Fibroblast of mammary gland (primary cell): ENCODE measurements at regions not wholly inside any gene's neighbourhood (a gene's known extent, or its start where the extent isn't known, plus 50 kb on each side); places are given as distances from the start of the nearest gene placed in this dataset.

Source experiments
- DNase-seq: peaks from one replicate; pipeline ENCODE4 v3.0.0-alpha.2; 2010; ENCODE audit warnings: low read depth
- H3K4me3 ChIP-seq: 2 replicates; pipeline ENCODE4 v1.5.1; 2011; ENCODE audit warnings: low read depth, mild to moderate bottlenecking, low read length, moderate library complexity; ENCODE audit not compliant: control insufficient read depth
- TF ChIP-seq, protein P1 (sequence below): conservative IDR thresholded peaks from 2 replicates; pipeline ENCODE4 v1.5.1; 2011; ENCODE audit warnings: low read depth, low read length, inconsistent platforms; ENCODE audit not compliant: control insufficient read depth, insufficient read depth

DNA sequence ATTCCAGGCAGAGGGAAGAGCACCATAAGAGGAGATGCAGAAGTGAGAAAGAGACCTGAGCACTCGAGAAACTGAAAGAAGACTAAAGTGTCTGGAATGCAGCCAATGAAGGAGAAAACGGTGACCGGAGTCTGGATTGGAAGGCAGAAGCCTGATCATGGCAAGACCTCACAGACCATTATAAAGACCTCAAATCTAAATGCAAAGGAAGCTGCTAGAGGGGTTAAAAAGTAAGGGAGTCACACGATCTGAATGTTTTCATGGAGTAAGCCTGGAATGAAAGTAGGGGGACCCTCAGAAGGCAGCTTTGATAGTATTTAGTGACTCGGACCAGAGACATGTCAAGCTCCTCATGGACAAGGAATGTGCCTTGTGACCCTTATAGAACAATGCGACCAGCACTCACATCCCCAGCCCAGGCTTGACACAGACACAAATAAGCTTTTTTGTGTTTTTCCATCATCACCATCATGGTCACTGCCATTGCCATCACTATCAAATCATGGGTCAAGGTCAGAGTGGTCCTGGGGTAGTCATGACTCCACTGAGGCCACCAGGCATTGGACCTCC, 183.6 kb downstream of the SEC16B start:
- no peak for DNase-seq
- TF ChIP-seq, protein P1, sequence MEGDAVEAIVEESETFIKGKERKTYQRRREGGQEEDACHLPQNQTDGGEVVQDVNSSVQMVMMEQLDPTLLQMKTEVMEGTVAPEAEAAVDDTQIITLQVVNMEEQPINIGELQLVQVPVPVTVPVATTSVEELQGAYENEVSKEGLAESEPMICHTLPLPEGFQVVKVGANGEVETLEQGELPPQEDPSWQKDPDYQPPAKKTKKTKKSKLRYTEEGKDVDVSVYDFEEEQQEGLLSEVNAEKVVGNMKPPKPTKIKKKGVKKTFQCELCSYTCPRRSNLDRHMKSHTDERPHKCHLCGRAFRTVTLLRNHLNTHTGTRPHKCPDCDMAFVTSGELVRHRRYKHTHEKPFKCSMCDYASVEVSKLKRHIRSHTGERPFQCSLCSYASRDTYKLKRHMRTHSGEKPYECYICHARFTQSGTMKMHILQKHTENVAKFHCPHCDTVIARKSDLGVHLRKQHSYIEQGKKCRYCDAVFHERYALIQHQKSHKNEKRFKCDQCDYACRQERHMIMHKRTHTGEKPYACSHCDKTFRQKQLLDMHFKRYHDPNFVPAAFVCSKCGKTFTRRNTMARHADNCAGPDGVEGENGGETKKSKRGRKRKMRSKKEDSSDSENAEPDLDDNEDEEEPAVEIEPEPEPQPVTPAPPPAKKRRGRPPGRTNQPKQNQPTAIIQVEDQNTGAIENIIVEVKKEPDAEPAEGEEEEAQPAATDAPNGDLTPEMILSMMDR = no peak
- no peak overlapping the region for H3K4me3 ChIP-seq

DNA sequence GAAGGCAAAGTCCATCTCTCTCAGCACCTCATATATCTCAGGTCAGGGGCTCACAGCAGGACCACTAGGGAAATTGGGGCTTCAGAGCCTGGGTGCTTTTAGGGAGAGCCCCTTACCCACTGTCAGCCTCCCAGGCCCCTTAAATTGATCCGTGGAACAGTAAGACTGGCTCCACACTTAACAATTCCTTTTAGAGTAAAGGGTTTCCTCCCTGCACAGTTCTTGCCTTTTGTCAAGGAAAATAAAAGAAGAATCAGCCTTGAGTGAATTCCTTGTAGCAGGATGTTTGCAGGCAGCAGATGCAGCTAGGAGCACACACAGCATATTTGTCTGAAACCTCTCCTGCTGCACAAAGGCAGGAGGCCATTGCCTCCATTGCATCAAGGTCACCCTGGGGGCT, 184.9 kb downstream of the SEC16B start:
- TF ChIP-seq, protein P1 = no peak

DNA sequence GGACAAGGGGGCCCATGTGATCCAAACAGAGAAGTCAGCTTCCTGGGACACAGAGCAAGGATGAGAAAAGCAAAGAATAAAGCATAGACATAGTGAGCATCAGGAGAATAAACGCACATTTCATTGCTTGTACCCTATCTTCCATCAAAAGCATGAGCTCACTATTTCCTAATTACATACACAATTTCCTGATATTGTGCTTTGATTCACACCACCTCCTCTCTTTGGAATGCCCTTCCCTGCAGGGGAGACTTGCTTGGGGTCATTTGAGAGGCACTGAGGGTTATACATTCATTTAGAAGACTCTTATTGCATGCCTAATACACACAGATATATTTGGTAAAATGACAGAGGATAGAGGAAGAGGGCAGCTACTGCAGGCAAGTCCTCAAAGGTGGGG, 185.4 kb downstream of the SEC16B start:
- no peak for DNase-seq
- TF ChIP-seq, protein P1 = no peak
- no peak overlapping the region for H3K4me3 ChIP-seq

More for the DNA sequence above, 184.9 kb downstream of the SEC16B start:
- no peak for DNase-seq
- no peak overlapping the region for H3K4me3 ChIP-seq

DNA sequence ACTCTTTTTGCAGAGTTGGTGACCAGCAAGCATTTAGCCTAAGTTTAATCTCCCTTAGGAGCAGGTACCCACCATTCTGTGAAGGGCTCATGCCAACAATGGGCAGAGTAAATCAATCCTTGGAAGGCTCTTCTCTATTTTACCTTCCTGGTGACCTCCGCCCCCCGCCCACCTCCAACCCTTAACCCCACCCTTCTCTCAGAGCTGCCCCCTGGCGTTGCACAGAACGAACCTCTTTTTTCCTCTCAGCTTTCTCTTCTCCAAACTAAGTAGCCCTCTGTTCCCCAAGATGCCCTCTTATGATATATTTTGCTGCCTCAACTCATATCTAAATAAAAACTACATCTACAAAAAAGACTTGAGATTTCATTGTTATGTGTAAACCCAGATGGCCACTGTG, 186.8 kb downstream of the SEC16B start:
- no peak overlapping the region for H3K4me3 ChIP-seq
- DNase-seq = no peak
- TF ChIP-seq, protein P1 = peak; percentile 9

DNA sequence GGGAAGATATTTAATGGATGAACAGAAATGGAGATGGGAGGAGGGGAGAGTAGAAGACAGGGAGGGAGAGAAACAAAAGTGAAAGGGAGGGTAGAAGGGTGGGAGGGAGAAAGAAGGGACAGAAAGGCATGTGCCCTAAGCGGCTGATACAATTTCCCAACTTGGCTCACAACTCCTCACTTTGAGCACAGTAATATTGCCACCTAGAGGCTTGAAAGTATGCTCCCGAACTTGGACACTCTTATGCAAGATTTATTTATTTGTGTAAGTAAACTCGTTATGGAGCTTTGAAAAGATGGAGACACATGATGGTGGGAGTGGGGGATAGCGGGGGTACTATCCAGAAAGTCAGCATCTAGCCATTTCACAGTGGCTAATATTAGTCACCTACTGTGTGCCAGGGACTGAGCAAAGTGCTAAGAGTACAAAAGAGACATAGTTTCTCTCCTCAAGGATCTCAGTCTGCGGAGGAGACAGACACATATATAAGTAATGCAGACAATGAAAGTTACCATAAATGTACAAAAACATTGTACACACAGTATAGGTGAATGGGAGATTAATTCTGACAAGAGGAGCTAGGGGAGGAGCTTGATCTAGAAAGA, 189.7 kb downstream of the SEC16B start:
- DNase-seq = peak; percentile 82
- TF ChIP-seq, protein P1 = peak; percentile 69

DNA sequence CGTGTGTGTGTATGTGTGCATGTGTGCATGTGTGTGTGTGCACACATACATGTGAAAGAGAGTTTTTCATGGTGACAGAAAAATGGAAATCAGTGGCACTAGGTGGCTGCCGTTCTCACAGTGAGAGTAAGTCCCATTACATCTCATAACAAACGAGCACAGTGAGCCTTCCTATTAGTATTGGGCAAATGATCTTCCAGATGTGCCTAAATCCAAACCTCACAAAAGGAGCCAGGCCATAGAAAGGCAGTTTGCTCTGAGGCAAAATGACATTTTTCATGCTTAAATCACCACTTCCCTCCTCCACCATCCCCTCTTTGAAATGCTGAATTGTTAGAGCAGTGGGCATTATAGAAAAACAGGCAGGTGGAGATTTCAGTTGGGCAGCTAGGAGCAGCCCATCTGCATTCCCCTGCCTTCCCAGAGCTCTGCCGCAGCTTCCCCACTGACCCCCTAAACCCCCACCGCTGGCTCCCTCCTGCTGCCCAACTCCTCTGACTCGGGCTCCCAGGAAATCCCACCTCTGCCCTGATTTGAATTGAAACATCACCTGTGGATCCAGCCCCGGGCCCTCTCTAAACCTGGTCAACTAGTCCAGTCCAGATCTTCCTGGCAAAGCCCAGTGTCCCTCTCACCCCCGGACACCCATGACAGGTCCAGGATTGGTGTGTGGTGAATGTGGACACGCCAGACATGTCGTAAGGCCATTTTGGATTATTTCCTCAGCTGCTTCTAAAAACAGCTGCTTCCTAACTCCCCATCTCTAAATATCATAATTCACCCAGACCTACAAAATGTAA, 190.5 kb downstream of the SEC16B start:
- no peak for DNase-seq
- TF ChIP-seq, protein P1 = no peak
- no peak overlapping the region for H3K4me3 ChIP-seq

More for the DNA sequence above, 189.7 kb downstream of the SEC16B start:
- no peak overlapping the region for H3K4me3 ChIP-seq
